ELF-1 (cell line): ENCODE measurements at regions not wholly inside any gene's neighbourhood (a gene's known extent, or its start where the extent isn't known, plus 50 kb on each side); places are given as distances from the start of the nearest gene placed in this dataset.
"Not testable (repeated sequence)": the region's sequence is repeated elsewhere in the genome, so short reads cannot be mapped to it uniquely, and the experiment has no call there.

Experiments used
- DNase-seq: peaks from one replicate; pipeline ENCODE4 v3.0.0-alpha.2; 2016; ENCODE audit warnings: low read depth, low spot score

- DNase-seq = no peak
Measured at GRCh38 chr6:121594053-121594452, 158.6 kb downstream of the GJA1 start.

DNA sequence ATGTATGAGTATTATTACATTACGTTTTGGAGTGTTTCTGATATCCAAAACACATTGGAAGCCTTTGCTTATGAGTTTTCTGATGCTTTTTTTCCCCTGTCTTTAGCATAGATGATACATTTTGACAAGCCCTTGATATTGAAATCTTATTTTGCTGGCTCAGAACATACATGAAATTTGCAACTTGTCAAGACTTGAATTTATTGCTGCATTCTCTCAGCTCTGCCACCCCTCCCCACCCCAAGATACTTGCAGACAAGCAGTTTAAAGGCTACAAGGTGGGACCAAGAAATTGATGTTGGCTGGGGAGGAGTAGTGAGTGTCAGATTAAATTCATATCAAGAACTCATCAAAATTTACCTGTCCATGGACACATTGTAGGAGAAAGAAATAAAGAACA lies 160.2 kb downstream of the GJA1 start:
- DNase-seq = no peak

DNA sequence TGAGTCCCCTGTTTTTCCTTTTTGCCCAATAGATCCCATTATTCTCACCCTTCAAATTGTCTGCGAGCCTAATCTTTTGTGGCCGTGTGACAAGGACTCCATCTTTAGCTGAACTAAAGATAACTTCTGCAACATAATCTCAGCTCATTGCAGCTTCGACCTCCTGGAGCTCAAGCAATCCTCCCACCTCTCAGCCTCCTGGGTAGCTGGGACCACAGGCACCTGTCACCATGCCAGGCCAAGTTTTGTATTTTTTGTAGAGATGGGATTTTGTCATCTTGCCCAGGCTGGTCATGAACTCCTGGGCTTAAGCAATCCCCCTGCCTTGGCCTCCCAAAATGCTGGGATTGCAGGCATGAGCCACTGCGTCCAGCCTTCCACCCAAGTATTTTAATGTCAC lies 161.0 kb downstream of the GJA1 start:
- no peak for DNase-seq

DNA sequence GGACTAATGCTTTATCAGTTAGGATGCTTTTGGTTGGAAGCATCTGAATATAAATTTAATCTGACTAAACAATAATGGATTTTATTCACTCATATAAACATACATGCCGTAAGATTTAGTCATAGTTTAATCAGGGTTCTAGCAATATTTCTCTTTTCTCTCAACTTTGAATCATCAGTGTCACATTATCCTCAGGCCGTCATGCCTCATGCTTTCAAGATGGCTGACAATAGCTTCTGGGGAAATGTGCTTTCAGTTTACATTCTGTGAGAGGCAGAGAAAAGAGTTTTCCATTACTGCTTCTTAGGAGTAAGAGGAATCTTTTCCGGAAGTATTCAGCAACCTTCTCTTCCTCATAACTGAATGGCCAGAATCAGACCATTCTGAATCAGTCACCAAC lies 162.2 kb downstream of the GJA1 start:
- DNase-seq = no peak

DNA sequence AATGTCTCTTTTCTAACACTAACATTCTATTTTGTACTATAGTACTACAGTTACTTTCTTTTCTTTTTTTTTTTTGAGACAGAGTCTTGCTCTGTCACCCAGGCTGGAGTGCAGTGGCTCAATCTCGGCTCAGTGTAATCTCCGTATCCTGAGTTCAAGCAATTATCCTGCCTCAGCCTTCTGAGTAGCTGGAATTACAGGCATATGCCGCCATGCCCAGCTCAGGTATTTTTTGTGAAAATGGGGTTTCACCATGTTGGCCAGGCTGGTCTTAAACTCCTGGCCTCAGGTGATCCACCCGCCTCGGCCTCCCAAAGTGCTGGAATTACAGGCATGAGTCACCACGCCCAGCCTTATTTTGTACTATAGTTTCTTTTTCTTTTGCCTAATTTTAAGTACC lies 163.9 kb downstream of the GJA1 start:
- not testable (repeated sequence) for DNase-seq

DNA sequence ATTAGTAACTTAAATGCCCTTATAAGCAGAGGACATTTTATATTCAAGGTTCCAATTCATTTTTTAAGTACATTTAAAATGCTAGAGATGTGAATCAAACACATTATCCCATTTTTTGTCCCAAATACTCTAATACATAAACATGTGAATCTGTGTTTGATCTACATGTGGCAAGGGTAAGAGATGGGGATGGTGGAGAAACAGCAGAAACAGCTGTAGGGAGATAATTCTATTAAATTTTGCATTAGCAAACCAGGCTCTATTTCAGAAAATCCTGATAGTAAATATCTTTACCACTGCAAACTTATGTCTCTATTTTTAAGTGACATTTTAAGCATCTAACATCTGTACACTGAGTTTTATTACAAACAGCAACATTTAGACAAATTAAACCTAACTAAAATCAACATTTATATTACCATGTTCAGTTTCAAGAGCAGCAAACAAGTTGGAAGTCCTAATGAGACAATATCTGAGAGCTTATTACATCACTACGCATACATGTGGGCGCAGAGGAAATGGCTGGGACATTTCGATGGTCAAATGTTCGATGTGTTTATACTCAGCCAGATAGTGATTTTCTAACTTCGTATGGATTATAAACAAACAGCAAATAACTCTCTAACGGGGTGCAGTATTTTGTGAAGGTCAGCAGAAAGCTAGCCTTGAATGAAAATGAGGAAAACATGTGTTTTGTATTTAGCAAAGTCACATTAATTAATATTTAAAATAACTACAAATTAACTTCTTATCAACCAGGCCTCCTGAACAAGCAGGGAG lies 165.1 kb downstream of the GJA1 start:
- DNase-seq = no peak

GRCh38 chr6:121603486-121603885 lies 168.0 kb downstream of the GJA1 start:
- DNase-seq = no peak

DNA sequence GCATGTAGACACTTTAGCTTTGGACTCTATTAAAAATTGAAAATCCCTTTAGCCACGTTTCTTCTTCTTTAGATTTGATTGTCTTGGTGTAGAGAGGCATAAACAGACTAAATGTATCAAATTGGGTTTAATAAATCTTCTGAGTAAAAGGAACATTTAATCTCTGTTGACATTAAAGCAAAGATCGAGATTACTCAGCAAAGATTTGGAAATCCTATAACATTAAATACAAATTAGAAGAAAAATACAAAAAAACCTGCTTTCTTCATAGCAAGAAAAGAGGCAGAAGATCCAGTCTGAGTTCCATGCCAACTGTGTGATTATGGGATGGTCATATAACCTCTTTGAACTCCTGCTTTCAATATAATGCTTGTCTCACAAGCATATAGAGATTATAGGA lies 172.3 kb downstream of the GJA1 start:
- no peak for DNase-seq

DNA sequence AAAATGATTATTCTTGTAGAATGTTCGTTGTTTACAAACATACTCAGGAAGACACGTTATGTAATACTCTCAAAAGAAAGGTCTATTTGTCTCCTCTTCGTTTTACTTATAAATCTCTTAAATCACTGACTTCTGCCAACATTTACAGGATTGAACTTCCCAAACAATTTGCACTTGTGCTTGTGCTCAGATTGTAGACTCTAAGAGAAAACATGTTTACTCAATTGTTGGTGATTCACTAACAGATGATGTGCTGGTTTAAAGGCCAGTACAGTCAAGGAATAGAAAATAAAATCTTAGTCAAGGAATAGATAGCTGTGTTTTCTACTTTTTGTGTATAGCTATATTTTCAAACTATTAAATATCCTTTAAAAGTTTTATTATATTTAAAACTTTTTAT lies 172.8 kb downstream of the GJA1 start:
- no peak for DNase-seq

DNA sequence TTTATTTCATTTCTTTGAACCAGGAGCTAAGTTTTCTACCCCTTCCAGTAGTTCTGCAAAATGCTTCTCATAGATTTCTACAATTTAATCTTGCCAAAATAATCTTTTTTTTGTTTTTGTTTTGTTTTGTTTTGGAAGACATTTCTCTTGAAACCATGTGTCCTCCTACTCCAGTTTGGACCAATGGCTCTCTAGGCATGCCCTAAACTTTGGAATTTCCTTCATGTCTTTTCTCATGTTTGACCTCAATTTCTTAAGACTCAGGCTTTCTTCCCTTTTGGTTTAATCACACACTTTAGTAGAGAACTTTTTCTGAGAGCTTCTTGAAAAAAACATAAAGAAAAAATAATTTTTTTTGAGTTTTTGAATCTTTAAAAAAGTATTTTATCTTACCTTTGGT lies 173.8 kb downstream of the GJA1 start:
- no peak for DNase-seq

DNA sequence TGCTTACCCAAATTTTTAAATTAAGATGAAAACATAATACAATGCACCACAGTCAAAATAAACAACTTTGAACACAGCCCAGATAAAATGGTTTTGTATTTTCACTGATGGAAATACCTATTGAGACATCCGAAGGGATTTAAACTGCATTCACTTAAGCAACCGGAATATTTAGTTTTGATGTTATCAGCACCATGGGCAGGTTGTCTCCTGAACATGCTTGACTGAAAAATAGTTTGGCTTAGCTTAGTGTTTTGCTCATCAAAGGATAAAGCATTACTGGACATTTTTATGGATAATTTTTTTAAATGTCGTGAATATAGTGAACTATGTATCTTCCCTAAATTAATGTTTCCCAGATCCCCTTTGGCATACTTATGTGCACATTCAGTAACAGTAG lies 177.5 kb downstream of the GJA1 start:
- no peak for DNase-seq

GRCh38 chr6:121614115-121614514 lies 178.7 kb downstream of the GJA1 start:
- DNase-seq = no peak

DNA sequence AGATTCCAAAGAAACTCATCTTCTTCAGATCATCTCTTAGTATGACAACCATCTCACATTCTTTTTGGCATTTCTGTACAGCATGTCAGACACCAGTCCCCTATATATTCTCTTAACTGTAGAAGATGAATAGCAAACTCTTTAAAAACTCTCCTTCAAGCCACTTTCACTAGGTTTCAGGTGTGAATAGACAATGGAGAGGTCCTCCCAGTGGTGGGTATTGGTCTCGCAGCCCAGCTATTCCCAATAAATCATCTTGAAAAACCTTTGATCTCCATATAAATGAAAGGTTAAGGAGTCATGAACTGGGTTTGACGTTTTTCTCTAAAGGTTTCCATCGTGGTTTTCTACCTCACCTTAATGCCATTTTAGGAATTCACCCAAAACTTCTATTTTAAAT lies 180.0 kb downstream of the GJA1 start:
- no peak for DNase-seq

GRCh38 chr6:121616406-121616805 lies 181.0 kb downstream of the GJA1 start:
- DNase-seq = no peak

DNA sequence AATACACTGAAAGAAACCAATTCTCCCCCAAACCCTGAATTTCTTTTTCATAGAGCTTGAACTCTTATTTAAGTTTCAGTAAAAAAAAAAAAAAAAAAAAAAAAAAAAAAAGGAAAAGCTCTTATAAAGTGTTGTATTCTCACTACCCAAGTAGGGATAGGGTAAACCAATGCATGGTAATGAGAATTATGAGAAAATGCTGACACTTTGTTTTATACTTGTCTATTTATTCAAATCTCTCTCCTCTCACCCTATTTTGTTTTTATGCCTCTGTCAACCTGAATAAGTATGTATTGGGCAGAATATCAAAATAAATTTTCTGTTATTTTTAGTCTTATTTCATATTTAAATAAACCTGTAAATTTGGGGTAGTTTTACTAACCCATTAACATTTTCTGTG lies 181.9 kb downstream of the GJA1 start:
- DNase-seq = no peak

- DNase-seq = peak; percentile 71
Measured at GRCh38 chr6:121619013-121619412, 183.6 kb downstream of the GJA1 start.

DNA sequence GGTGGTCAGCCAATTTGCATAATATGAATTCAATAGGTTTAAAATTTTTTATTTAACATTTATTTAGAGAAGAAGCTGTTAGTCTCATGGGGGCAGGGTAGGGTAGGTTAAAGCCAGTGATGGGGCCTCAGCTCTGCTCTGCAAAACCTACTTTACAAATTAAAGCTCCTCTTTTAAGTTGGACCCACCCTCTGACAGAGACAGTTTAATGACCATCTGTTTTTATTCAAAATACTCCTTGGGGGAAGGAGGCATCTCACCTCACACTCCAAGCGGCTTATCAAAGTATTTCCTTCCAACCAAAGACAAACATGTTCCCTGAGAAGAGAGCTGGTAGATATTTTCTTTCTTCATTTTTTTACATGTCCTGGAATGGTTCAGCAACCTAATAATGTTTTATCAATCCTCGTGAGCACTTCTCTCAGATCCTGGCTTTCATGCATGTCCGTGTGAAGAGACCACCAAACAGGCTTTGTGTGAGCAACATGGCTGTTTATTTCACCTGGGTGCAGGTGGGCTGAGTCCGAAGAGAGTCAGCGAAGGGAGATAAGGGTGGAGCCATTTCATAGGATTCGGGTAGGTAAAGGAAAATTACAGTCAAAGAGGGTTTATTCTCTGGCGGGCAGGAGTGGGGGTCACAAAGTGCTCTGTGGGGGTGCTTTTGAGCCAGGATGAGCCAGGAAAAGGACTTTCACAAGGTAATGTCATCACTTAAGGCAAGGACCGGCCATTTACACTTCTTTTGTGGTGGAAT lies 184.7 kb downstream of the GJA1 start:
- DNase-seq = peak; percentile 77

GRCh38 chr6:121627761-121628160 lies 192.3 kb downstream of the GJA1 start:
- no peak for DNase-seq

- no peak for DNase-seq
Measured at GRCh38 chr6:121630716-121631115, 195.3 kb downstream of the GJA1 start.

GRCh38 chr6:121631752-121632151 lies 196.3 kb downstream of the GJA1 start:
- not testable (repeated sequence) for DNase-seq

GRCh38 chr6:121633309-121633708 lies 197.9 kb downstream of the GJA1 start:
- DNase-seq = no peak

- DNase-seq = not testable (repeated sequence)
Measured at GRCh38 chr6:121634586-121634985, 199.1 kb downstream of the GJA1 start.

GRCh38 chr6:121635355-121635754 lies 199.9 kb downstream of the GJA1 start:
- no peak for DNase-seq
